HCT116 (cell line): ENCODE measurements at regions not wholly inside any gene's neighbourhood (a gene's known extent, or its start where the extent isn't known, plus 50 kb on each side); places are given as distances from the start of the nearest gene placed in this dataset.

Source experiments
- CTCF ChIP-seq, 3 experiments: fragments of 200-600 bp in 1 of 3; sonication (generic) in 1 of 3; IDR thresholded peaks in 2 of 3; conservative IDR thresholded peaks in 1 of 3; 2 replicates each; pipeline ENCODE4 v1.5.1; 2012 to 2017; ENCODE audit warnings: low read depth in 2 of 3, low read length in 2 of 3, antibody characterized with exemption in 1 of 3, borderline replicate concordance in 1 of 3, control low read depth in 1 of 3, mild to moderate bottlenecking in 1 of 3, mixed read lengths in 1 of 3, mixed run types in 1 of 3, moderate library complexity in 1 of 3; ENCODE audit not compliant: insufficient read depth in 1 of 3
- FOSL1 ChIP-seq: IDR thresholded peaks from 2 replicates; pipeline ENCODE4 v1.6.1; 2012; ENCODE audit warnings: low read depth
- MAX ChIP-seq: IDR thresholded peaks from 2 replicates; pipeline ENCODE4 v1.6.1; 2012
- SIN3A ChIP-seq: IDR thresholded peaks from 2 replicates; pipeline ENCODE4 v1.6.1; 2012; ENCODE audit warnings: low read depth
- YY1 ChIP-seq: IDR thresholded peaks from 2 replicates; pipeline ENCODE4 v1.6.1; 2011; ENCODE audit warnings: low read length, low read depth, moderate library complexity, mild to moderate bottlenecking; ENCODE audit not compliant: insufficient replicate concordance; ENCODE audit errors: extremely low read depth
- ZBTB33 ChIP-seq: IDR thresholded peaks from 2 replicates; pipeline ENCODE4 v1.6.1; 2011; ENCODE audit warnings: mild to moderate bottlenecking, low read length, moderate library complexity; ENCODE audit not compliant: insufficient replicate concordance; ENCODE audit errors: extremely low read depth

GRCh38 chr4:111126340-111126739 lies 503.5 kb upstream of the PITX2 start:
- TF ChIP-seq ZBTB33 (no peak), CTCF (IDR thresholded peaks at IDR 0.05 in 2 of 3, conservative IDR thresholded peaks at IDR 0.05 in 1 of 3; ENCODE audit: borderline replicate concordance in 1 of 3, insufficient read depth in 1 of 3, low read depth in 2 of 3, low read length in 2 of 3) (no peak), YY1 (no peak), FOSL1 (no peak), SIN3A (no peak), MAX (no peak)
